Stimulated activated naive CD8-positive, alpha-beta T cell treated with anti-CD3 and anti-CD28 coated beads, Interleukin-15, Interleukin-2, amounts not matched to agents 100 ng/mL and 50 ng/mL, for 24 hours (primary cell): ENCODE measurements at regions not wholly inside any gene's neighbourhood (a gene's known extent, or its start where the extent isn't known, plus 50 kb on each side); places are given as distances from the start of the nearest gene placed in this dataset.
A peak's percentile ranks its signal among the peaks of the same experiment; 100 is the strongest.

Experiments used
- H3K27ac Mint-ChIP-seq: one replicate; pipeline ENCODE4 v1.8.0; 2021; ENCODE audit warnings: mild to moderate bottlenecking, mixed read lengths
- H3K27me3 Mint-ChIP-seq: one replicate; pipeline ENCODE4 v1.8.0; 2021; ENCODE audit warnings: mixed read lengths
- H3K36me3 Mint-ChIP-seq: one replicate; pipeline ENCODE4 v1.8.0; 2021; ENCODE audit warnings: low read depth, mixed read lengths
- H3K4me1 Mint-ChIP-seq: one replicate; pipeline ENCODE4 v1.8.0; 2021; ENCODE audit warnings: low read depth, mixed read lengths
- H3K4me3 Mint-ChIP-seq: one replicate; pipeline ENCODE4 v1.8.0; 2021; ENCODE audit warnings: mild to moderate bottlenecking, mixed read lengths
- H3K9me3 Mint-ChIP-seq: one replicate; pipeline ENCODE4 v1.8.0; 2021; ENCODE audit warnings: mixed read lengths

GRCh38 chr10:123287594-123288247, 133.5 kb downstream of the BUB3 start:
- Mint-ChIP-seq H3K4me3 (no peak overlapping the region), H3K9me3 (no peaks in the 10 kb centered on the region), H3K4me1 (peaks cover 21% of the 10 kb centered on the region), H3K36me3 (peaks cover 4% of the 10 kb centered on the region), H3K27ac (peak overlapping the region; percentile 72), H3K27me3 (peaks cover 5% of the 10 kb centered on the region)

- Mint-ChIP-seq H3K27ac (no peak overlapping the region), H3K27me3 (peaks cover 5% of the 10 kb centered on the region), H3K36me3 (no peaks in the 10 kb centered on the region), H3K4me1 (peaks cover 21% of the 10 kb centered on the region), H3K4me3 (no peak overlapping the region), H3K9me3 (no peaks in the 10 kb centered on the region)
Observed at GRCh38 chr10:123289432-123289831, 135.2 kb downstream of the BUB3 start.

DNA sequence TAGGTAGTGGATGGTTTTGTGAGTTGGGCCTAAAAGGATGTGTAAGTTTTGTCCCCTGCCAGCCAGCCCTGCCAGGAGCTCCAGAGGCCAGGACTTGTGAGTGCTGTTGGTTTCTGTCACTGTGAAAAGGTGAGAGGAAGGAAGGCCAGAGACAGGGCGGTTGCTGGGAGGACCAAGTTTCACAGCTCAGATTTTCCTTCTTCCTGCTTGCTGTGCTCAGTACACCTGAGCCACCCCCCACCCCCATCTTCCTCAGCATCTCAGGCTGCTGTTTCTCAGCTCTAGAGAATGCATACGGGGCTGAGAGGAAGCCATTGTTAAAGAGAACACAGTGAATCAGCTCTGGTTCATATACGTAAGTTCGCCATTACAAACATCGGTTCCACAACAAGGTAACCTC, 139.9 kb downstream of the BUB3 start:
- peaks cover 6% of the 10 kb centered on the region for H3K9me3 Mint-ChIP-seq
- no peaks in the 10 kb centered on the region for H3K36me3 Mint-ChIP-seq
- no peak overlapping the region for H3K4me3 Mint-ChIP-seq
- no peaks in the 10 kb centered on the region for H3K27me3 Mint-ChIP-seq
- H3K4me1 Mint-ChIP-seq: no peaks in the 10 kb centered on the region
- H3K27ac Mint-ChIP-seq: no peak overlapping the region

DNA sequence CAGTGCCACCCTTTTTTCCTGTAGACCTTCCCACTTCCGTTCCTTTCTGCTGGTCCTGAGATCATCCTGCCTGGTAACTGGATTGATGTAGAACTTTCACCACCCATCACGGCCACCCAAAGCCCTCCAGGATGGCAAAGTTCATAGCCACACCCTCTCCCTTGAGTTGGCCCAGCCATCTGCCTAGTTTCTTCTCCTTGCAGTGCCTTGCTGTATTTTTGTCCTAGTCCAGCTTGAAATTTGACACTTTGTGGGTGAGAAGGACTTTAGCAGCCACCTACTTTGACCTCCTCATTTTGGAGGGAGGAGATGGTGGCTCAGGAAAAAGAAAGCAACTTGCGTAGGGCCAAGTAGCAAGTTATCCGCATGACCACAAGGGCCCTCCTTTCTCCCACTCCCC, 140.7 kb downstream of the BUB3 start:
- Mint-ChIP-seq H3K4me3 (no peak overlapping the region), H3K27ac (peak overlapping the region; percentile 6), H3K27me3 (no peaks in the 10 kb centered on the region), H3K9me3 (peaks cover 6% of the 10 kb centered on the region), H3K4me1 (no peaks in the 10 kb centered on the region), H3K36me3 (no peaks in the 10 kb centered on the region)

DNA sequence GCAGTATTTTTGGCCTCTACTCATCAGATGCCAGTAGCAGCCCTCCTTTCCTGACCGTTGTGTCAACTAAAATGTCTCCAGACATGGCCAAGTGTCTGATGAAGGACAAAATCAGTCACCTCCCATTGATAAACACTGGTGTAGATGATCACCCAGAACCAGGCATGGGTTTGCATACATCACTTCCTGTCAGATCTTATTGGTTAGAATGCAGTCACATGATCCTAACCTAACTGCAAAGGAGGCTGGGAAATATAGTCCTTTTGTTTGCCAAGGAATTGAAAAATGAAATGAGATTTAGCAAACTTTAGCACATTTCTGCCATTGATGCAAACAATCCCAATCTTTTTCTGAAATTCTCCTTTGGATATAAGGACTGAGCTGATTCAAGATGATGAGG, 141.4 kb downstream of the BUB3 start:
- no peaks in the 10 kb centered on the region for H3K27me3 Mint-ChIP-seq
- H3K36me3 Mint-ChIP-seq: no peaks in the 10 kb centered on the region
- peaks cover 6% of the 10 kb centered on the region for H3K9me3 Mint-ChIP-seq
- H3K4me3 Mint-ChIP-seq: no peak overlapping the region
- H3K27ac Mint-ChIP-seq: no peak overlapping the region
- no peaks in the 10 kb centered on the region for H3K4me1 Mint-ChIP-seq

GRCh38 chr10:123297175-123297574, 143.0 kb downstream of the BUB3 start:
- H3K9me3 Mint-ChIP-seq: peaks cover 6% of the 10 kb centered on the region
- no peaks in the 10 kb centered on the region for H3K4me1 Mint-ChIP-seq
- H3K36me3 Mint-ChIP-seq: no peaks in the 10 kb centered on the region
- H3K27me3 Mint-ChIP-seq: peaks cover under 1% of the 10 kb centered on the region
- H3K27ac Mint-ChIP-seq: no peak overlapping the region
- no peak overlapping the region for H3K4me3 Mint-ChIP-seq

GRCh38 chr10:123298583-123298982, 144.4 kb downstream of the BUB3 start:
- Mint-ChIP-seq H3K27ac (no peak overlapping the region), H3K9me3 (peaks cover 6% of the 10 kb centered on the region), H3K27me3 (peaks cover 7% of the 10 kb centered on the region), H3K4me1 (no peaks in the 10 kb centered on the region), H3K36me3 (no peaks in the 10 kb centered on the region), H3K4me3 (no peak overlapping the region)

- H3K9me3 Mint-ChIP-seq: peaks cover 6% of the 10 kb centered on the region
- H3K27me3 Mint-ChIP-seq: peaks cover 7% of the 10 kb centered on the region
- H3K27ac Mint-ChIP-seq: no peak overlapping the region
- H3K4me3 Mint-ChIP-seq: no peak overlapping the region
- H3K4me1 Mint-ChIP-seq: no peaks in the 10 kb centered on the region
- no peaks in the 10 kb centered on the region for H3K36me3 Mint-ChIP-seq
Observed at GRCh38 chr10:123299598-123299997, 145.4 kb downstream of the BUB3 start.

GRCh38 chr10:123301077-123301857, 147.1 kb downstream of the BUB3 start:
- no peak overlapping the region for H3K27ac Mint-ChIP-seq
- H3K9me3 Mint-ChIP-seq: no peaks in the 10 kb centered on the region
- H3K27me3 Mint-ChIP-seq: peaks cover 7% of the 10 kb centered on the region
- H3K4me3 Mint-ChIP-seq: no peak overlapping the region
- H3K4me1 Mint-ChIP-seq: no peaks in the 10 kb centered on the region
- H3K36me3 Mint-ChIP-seq: no peaks in the 10 kb centered on the region

DNA sequence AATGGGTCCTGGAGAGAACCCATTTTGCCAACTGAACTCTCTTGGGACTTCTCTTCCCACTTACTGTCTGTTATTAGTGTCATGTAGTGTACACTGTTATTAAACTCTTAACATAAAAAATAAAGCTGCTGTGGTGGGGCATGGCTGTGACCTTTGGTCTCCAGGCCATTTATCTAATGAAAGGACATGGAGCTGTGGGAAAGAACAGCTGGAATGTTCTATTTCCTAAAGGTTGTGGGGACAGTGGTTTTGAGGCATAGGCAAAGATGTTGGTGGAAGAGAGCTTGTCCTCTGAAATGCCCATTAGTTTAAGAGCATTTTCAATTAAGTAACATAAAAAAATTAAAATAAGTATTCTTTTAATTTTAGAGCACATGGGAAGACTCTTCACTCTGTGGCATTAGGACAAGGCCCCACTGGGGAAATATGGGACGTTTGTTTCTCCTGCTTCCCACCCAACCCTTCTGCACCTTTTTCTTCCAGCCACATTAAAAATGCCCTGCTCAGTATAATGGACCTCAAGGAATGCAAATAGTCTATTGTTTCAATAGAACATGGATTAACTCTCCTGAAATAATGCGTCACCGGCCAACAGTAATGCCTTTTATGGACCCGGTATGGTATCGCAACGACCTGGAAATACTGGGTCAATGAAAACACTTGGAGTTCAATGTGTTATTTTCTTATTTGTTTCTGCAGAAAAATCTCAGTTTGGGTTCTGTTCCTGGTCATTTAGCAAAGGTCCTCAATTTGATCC, 149.6 kb downstream of the BUB3 start:
- Mint-ChIP-seq H3K36me3 (no peaks in the 10 kb centered on the region), H3K27me3 (peaks cover 7% of the 10 kb centered on the region), H3K27ac (no peak overlapping the region), H3K4me3 (no peak overlapping the region), H3K4me1 (no peaks in the 10 kb centered on the region), H3K9me3 (no peaks in the 10 kb centered on the region)

GRCh38 chr10:123305671-123306070, 151.5 kb downstream of the BUB3 start:
- H3K9me3 Mint-ChIP-seq: no peaks in the 10 kb centered on the region
- H3K27me3 Mint-ChIP-seq: peaks cover 7% of the 10 kb centered on the region
- no peak overlapping the region for H3K4me3 Mint-ChIP-seq
- no peaks in the 10 kb centered on the region for H3K4me1 Mint-ChIP-seq
- H3K36me3 Mint-ChIP-seq: no peaks in the 10 kb centered on the region
- no peak overlapping the region for H3K27ac Mint-ChIP-seq

DNA sequence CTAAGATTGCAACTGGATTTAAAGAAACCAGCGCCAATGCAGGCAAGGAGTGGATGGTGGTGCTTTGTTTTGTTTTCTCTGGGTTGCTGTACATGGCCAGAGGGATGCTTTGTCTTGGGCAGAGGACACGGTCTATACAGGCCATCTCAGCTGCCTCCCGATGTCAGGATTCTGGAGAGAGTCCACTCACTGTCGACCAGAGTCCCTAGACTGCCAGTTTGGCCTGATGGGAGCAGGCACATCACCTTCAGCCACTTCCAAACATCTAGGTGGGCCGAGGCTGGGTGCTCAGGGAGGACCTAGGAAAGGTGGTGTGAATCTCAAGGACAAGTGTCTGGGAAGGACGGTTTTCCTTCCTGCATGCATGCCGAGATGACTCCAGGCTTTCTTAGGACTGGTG, 152.1 kb downstream of the BUB3 start:
- Mint-ChIP-seq H3K9me3 (no peaks in the 10 kb centered on the region), H3K27me3 (peaks cover 7% of the 10 kb centered on the region), H3K4me3 (no peak overlapping the region), H3K27ac (no peak overlapping the region), H3K4me1 (no peaks in the 10 kb centered on the region), H3K36me3 (no peaks in the 10 kb centered on the region)

DNA sequence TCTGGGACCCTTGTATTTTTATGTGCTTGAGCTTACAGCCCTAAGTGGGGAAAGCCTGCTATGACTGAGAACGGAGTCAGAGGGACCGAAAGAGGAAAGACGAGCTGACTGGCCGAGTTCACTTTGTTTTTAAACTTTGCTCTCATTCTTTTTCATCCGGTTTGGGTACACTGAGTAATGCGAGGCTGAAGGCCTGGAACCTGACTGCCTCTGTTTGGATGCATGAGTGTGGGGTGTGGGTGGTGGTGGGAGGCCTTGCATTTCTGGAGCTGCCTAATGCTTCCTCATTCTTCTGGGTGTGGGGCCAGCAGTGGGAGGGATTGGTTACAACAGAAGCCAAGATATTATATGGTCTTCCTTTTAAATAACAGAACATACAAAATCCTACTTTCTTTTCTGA, 155.5 kb downstream of the BUB3 start:
- Mint-ChIP-seq H3K4me1 (no peaks in the 10 kb centered on the region), H3K4me3 (no peak overlapping the region), H3K36me3 (no peaks in the 10 kb centered on the region), H3K27me3 (no peaks in the 10 kb centered on the region), H3K27ac (no peak overlapping the region), H3K9me3 (no peaks in the 10 kb centered on the region)

DNA sequence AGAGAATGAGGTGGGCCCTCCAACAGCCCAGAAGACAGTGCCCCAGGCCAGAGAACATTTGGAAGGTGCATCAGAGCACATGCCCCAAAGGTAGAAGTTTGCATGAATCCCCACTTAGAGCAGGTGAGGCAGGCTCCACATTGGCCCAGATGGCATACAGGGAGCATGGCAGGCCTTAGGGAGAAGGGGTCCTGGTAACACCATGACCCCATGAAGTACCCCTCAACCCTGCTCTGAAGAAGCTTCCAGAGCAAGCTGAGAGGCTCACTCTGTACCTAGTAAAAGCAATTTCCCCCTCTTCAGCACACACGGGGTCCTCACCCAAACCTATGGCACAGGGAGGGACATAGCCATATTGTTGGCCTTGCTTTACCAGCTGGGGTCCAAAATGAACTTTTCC, 162.6 kb downstream of the BUB3 start:
- H3K36me3 Mint-ChIP-seq: no peaks in the 10 kb centered on the region
- no peak overlapping the region for H3K4me3 Mint-ChIP-seq
- no peaks in the 10 kb centered on the region for H3K27me3 Mint-ChIP-seq

DNA sequence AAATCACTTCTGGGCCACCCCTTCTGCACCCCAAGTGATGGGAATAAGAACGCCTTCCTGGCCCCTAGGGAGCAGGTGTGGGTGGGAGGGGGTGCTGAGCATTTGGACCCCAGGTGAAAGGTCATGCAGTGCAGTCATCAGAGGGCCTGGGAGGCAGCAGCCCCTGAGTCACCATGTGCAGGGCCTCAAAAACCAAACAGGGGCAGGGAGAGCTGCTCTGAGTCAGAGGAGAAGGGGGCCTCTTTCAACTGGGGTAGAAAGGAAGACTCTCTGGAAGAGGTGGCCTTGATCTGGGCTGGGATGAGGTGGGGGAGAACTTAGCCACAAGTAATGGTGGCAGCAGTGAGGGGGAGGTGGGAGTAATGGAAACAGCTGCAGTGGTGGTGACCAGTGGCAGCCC, 164.3 kb downstream of the BUB3 start:
- Mint-ChIP-seq H3K27ac (peak overlapping the region; percentile 57), H3K27me3 (no peaks in the 10 kb centered on the region)

More for the DNA sequence above, 162.6 kb downstream of the BUB3 start:
- Mint-ChIP-seq H3K9me3 (no peaks in the 10 kb centered on the region), H3K27ac (no peak overlapping the region), H3K4me1 (peaks cover 14% of the 10 kb centered on the region)

More for the DNA sequence above, 164.3 kb downstream of the BUB3 start:
- Mint-ChIP-seq H3K9me3 (no peaks in the 10 kb centered on the region), H3K4me1 (peaks cover 19% of the 10 kb centered on the region), H3K4me3 (peak overlapping the region; percentile 15), H3K36me3 (no peaks in the 10 kb centered on the region)
